Stimulated activated CD8-positive, alpha-beta memory T cell treated with anti-CD3 and anti-CD28 coated beads, Interleukin-15, amount 100 ng/mL, for 4 hours (primary cell): ENCODE measurements at regions not wholly inside any gene's neighbourhood (a gene's known extent, or its start where the extent isn't known, plus 50 kb on each side); places are given as distances from the start of the nearest gene placed in this dataset.

Experiments
- DNase-seq, 2 donors: peaks; one replicate each; pipeline ENCODE4 v3.0.0-alpha.2; 2020; ENCODE audit warnings: low read depth in 2 of 2

DNA sequence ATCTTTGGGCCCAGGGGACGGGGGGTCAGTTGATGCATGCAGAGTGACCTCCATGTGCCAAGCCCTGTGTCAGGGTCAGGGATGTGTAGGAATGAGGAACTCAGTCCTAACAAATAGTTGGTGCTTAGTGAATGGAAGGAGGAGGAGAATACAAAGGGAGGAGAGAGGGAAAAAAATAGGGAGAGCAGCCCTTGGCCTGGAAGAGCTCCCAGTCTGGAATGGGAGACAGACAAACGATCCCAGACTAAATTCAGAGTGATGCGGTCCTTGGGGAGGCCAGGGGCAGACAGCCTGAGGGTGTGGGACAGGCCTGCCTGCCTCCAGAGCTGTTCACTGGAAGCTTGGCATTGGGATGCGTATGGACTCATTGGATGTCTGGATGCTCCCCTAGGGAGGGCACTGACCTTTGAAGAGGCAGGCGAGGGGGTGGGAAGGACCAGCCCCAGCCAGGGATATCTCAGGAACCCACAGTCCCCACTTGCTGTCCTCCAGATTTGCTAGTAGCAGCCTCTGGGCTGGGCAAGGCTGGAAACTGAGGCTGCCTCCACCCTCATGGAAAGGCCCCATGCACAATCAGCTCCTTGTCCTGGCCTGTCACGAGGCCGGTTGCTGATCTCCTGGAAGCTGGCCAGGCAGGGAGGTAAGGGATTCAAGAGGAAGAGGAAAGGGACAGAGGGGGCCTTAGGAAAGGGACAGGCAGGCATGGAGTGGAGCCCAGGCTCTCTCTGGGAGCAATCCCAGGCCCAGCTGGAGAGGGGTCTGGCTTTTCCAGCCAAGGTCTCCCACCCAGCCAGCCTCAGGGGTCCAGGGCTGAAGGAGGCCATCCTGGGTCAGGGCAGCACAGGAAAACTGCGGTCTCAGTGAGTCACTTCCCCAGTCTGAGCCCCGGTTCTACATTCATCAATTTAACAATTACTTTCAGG, 69.0 kb upstream of the GGTA1 start:
- DNase-seq, result no peak

DNA sequence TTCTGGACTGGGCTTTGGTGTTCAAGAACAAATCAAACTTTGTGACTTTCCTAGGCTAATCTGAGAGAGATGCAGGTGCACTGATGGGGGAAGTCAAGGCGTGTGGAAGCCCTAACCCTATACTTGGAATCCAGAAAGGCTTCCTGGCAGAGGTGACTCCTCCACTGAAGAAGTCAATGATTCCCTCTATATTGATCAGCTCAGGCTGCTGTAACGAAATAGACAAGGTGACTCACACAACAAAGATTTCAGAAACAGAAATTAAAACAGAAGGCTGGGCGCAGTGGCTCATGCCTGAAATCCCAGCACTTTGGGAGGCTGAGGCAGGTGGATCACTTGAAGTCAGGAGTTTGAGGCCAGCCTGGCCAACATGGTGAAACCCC, 69.6 kb upstream of the GGTA1 start:
- no peak for DNase-seq

DNA sequence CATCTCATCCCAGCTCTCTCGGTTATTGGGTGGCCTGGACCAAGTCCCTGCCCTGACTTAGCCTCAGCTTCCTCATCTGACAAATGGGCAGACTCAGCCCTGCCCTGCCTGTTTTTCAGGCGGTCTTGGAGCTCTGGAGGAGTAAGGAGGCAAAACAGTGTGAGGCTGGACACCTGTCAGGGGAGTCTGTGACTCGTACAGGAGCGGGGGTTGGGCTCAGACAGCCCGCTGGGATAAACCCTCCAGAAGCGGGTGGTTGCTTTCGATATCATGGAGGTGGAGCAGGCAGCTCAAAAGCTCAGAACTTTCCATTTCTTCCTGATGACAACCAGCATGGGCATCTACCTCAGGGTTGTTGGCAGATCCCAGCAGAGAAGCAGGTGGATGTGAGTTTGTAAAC, 72.9 kb upstream of the GGTA1 start:
- DNase-seq, result no peak

DNA sequence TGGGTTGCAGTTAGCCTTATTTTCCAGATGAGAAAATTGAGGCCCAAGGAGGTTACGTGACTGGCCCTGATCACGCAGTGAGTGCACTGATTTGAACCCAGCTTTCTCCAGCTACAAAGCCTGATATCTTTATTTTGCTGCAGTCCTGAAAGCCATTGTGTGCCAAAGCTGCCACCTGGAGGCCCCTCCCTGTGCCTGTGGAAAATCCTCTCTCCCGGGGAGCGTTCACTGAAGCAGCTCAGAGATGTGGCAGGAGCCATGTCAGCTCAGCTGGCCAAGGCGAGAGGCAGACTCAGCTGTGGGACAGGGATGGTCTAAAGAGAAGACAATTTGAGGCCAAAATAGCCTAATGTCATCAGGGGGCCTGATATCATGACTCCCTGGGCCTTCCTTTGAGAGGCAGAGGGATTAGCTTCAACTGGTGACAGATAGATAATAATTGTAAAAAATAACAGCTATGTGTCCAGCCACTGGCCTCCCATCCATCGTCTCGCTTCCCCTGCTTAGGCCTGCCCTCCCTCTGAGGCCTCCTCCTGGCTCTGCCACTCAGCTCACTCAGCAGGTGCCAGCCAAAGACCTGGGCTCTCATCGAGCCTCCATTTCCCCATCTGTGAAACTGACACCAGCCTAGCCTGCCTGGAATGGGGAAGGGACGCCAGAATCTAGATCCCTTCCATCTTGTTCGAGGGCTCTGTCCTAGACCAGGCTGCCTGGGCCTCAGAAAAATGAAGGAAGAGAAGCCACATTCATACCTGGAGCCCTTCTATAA, 74.3 kb upstream of the GGTA1 start:
- no peak for DNase-seq

DNA sequence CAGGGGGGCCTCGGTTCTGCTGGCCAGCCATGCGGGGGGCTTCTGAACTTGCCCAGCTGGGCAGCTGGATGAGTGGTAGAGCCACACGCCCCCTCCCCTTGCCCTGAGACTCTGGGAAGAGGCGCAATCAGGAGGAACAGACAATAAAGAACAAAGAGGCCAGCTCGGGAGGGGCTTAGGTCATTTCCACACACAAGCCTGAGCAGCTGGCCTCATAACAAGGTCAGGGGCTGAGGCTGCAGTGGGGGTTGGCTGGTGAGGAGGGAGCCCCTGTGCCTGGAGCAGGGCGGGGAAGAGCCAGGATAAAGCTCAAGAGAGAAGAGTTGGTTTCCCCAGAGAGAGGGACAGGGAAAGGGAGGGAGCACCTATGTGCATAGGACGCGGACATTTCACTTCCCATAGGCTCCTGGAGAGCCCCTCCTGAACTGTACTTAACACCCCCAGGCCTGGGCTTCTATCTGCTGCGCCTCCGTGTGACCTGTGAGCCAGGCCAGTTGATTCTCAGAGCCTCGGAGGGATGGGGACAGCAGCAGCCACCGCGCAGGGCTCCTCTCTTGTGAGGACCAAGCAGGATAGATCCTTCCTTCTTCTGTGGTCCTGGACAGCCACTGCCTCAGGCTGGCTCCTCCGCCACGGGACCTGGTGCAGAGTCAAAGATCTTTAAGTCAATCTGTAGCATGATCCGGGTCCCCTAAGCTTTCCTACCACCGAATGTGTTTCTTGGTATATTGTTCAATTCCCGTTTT, 75.3 kb upstream of the GGTA1 start:
- DNase-seq, result no peak

DNA sequence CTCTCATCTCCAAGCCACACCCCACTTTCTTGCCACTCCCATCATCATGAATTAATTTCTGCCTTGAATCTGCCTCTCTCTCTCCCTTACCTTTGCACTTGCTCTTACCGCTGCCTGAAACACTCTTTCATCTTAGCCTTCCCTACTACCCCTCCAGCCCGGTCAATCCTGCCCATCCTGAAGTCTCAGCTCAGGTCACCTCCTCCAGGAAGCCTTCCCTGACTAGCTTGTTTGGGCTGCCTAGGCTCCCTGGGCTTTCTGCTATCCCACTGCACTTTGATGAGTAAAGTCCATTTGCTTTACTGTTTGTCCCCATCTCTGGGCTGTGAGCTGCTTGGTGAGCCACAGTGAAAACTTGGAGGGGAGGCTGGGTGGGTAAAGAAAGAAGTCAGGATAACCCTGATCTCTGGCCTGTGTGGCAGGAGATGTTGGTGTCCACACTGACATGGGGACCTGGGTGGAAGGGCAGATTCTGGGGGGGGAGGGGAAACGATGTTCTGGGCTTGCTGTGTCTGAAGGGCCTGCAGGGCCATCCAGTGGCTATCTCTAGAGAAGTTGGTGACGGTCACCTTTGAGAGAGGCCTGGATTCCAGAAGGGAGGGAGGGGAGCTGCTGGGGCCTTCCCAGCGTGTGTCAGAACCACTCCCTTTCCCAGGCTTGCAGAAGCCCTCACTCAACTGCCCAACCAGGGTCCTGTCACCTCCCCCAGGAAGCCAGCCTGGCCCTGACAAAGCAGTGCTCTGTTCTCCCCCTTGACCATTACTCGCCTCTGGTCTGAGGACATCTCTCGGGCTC, 75.0 kb upstream of the DAB2IP start:
- DNase-seq, result no peak

DNA sequence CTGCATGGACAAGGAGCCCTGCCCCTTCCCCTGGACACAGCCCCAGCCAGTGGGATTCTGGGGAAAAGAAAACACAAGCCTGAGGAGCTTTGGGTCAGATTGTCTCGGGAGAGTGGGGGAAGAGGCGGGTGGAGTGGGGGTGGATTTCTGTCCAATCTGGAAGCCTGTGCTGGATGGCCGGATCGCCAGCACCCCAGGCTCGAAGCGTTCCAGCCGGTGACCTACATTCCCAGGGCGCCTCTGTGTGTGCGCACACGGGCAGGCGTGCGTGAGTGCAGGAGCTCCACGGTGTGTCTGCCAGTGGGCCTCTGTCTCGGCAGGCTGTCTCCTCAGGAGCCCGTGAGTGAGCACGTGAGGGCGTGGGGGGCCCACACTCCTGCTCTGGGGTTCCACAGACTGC, 74.3 kb upstream of the DAB2IP start:
- no peak for DNase-seq

DNA sequence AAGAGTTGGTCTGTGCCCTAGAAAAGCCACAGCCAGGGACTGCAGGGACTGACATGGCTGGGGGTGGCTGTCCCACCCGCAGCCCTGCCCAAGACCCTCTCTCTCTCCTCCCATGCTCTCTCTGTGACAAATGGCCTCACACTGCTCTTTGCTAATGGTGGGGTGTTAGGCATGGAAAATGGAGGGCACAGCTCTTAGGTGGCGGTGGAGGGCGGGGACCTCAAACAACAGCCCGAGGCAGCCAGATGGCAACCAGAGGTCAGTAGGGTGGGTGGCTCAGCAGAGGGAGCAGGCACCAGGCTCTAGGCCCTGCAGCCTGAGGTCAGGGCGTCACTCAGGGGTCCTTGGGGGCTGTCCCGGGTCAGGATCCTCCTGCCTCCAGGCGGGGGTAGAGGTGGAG, 73.9 kb upstream of the DAB2IP start:
- DNase-seq, result no peak

DNA sequence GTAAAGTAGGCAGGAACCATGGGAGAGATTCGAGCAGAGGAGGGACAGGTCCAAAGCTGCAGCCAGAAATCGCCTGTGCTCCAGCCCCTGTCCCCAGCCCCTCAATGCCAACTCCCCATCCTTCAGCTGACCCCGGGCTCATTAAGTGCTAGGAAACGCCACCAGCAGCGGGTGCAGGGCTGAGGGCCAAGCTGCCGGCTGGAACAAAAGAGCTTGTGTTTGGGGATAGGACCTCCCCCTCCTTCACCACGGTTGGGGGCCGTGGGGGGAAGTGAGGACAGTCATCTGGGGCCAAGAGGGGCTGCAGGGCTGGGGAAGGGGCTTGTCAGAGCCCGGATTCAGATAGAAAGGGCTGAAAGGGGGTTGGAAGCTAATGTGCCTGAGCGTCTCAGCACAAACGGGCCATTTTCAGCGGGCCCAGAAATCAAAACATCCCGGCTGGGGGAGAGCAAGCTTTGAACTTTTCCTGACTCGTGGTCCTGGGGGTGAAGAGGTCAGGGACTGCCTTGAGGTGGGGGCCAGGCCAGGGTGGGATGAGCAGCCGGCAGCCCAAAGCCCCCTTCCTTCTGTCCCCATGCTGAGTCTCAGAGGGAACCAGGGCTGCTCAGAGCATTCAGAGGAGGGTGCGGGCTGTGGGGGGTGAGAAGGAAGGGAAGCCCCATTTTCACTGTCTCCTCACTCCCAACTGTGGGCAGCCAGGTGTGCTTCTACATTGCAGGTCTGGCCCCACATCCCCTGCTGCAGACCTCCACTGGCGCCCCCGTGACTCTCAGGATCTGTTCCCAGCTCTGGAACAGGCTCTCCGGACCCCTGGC, 69.4 kb upstream of the DAB2IP start:
- no peak for DNase-seq

DNA sequence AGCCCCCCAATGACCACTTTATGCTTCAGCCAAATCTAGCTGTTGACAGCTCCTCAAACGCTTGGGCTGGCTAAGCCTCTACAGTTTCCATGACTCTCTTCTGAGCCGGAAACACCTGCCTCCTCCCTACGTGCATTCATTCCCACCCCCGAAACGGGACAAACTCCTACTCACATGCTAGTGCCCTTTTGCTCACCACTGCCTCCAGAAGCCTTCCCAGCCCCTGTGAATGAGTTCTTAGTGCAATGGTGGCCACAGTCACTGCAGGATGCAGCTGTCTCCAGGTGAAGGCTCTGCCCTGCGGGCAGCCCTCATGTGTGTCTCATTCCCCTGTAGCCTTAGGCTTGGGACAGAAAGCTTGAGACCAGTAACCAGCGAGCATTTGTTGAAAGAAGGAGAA, 68.8 kb upstream of the DAB2IP start:
- no peak for DNase-seq

DNA sequence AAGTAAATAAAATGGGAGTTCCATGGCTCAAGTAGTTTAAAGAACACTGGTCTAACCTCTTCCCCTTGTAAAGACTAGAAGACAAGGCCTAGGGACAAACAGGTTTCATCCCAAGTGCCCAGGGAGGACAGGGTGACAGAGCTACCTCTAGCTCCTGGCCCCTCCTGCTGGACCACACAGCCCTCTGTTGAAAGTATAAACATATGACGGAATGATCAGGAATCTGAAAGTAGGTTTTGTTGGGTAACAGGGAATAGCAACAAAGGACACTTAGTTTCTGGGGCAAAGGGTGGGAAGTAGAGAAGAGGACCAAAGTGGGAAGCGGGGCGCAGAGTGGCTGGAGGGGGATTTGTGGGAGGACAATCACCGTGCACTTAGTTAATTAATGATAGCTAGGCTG, 67.0 kb upstream of the DAB2IP start:
- no peak for DNase-seq

DNA sequence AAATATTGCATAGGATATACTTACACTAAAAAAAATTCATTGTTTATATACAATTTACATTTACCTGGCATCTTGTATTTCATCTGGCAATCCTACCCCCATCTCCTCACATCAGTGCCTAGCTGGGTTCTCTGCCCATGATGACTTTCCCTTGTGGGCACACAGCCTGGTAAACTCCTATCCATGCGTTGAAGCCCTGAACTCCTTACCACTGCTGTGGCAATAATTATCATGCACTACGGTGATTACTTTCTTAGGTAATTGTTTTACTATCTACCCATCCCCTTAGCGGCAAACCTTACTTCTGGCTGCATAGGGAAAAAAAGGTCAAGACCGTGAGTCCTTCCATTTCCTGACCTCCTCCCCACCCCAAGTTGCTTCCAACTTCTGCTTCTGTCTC, 63.6 kb upstream of the DAB2IP start:
- DNase-seq, result no peak

DNA sequence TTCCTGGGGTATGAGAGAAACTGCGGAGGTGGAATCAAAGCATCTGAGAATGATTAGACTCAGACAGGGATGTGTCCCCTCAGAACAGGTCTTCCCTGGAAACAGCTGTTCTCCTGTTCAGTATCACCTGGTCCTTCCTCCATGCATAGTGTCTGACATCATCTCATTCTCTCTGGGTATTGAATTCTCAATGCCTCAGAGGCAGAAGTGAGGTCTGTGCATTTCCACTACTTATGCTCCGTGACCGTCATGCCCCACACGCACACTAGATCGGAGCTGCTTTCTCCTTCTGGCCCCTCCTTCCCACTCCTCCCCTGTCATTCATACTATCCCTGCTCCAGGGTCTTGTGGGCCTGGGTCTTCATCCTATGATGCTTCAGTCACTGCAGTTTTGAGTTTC, 61.4 kb upstream of the DAB2IP start:
- no peak for DNase-seq

DNA sequence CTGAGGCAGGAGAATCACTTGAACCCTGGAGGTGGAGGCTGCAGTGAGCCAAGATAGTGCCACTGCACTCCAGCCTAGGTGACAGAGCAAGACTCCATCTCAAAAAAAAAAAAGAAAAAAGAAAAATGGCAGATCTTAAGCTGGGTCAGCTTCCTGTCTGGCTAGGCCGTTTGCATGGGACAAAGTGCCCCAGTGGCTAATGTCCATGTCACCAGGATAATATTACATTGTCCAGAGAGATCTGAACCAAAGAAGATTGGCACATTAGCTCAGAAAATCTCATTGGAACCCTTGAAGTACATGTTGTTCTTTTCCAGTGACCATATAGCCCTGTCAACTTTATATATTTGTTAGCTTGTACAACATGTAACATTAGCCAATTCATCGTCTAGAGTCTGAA, 59.2 kb upstream of the DAB2IP start:
- no peak for DNase-seq

DNA sequence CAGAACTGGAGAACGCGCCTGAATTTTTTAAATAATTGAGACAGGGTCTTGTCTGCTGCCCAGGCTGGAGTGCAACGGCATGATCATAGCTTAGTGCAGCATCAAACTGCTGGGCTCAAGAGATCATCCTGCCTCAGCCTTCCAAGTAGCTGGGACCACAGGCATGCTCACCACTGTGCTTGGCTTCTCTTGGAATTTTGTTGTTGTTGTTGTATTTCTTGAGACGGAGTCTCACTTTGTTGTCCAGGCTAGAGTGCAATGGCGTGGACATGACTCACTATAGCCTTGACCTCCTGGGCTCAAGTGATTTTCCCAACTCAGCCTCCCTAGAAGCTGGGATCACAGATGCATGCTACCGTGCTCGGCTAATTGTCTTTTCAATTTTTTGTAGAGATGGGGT, 58.4 kb upstream of the DAB2IP start:
- no peak for DNase-seq

DNA sequence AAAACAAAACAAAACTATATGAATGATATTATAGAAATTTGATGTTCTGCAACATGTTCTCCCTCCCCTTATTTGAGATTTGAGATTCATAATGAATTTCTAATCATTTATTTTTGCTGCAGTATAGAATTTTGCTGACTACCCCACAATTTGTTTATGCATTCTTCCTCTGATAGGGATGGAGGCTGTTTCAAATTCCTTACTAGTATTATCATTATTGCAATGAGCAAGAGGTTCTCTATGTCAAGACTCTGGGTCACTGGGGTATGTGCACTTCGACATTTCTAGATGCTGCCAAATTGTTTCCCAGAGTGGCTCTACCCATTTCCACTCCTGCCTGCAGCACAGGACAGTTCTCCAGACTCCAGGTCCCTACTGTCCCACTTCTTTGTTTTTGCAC, 54.9 kb upstream of the DAB2IP start:
- DNase-seq, result no peak

DNA sequence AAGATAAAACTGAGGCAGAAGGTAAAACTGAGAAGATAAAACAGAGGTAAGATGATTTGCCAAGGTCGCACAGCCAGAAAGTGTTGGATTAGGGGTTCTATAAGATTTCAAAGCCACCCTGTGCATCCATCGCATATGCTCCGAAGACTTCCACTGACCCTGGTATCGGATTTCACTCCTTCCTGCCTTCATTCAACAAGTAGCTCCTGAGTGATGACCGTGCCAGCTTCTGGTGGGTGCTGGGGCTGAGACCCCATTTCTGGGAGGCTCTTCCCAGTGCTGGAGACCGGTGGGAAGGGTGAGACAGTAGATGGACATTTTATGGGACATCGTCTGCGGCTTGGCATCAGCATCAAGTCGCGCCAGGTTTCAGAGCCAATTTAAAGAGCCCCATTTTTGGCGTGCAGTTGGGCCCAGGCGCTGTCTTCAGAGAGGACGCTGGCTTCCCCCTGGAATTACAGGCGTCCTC, 53.7 kb upstream of the DAB2IP start:
- no peak for DNase-seq

DNA sequence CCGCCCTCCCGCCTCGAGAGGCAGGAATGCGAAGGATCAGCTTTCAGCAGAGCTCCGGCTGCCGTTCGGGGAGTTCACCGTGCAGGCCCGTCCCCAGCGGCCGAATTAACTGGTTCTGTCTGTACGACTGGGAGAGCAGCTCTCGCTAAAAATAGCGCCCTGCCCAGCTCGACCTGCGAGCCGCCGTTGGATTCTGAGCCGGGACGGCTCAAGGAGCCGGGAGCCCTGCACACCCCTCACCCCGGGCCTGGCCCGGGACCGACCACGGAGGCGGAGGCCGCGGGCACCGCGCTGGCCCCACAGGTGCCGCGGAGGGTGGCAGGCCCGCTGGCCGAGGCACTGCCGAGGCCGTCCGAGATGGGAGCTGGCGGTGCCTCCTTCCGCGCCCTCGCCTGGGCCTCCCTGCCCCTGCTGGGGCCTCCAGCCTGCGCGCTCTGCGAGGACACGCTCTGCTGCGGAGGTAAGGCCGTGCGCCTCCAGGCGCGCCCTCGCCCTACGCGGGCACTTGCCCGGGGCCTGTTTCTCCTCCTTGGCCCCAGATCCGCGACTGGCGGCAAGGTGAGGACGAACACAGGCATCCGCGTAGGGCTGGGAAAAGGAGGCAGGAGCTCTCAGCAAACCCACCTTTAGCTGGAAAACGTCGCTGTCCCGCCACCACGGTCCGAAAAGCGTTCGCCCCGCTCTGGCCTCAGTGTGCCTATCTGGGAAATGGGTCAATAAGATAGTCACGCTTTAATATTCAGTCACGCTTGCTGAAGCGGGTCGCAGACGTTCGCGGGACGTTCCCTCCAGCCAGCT, 53.1 kb upstream of the DAB2IP start:
- DNase-seq, result no peak

DNA sequence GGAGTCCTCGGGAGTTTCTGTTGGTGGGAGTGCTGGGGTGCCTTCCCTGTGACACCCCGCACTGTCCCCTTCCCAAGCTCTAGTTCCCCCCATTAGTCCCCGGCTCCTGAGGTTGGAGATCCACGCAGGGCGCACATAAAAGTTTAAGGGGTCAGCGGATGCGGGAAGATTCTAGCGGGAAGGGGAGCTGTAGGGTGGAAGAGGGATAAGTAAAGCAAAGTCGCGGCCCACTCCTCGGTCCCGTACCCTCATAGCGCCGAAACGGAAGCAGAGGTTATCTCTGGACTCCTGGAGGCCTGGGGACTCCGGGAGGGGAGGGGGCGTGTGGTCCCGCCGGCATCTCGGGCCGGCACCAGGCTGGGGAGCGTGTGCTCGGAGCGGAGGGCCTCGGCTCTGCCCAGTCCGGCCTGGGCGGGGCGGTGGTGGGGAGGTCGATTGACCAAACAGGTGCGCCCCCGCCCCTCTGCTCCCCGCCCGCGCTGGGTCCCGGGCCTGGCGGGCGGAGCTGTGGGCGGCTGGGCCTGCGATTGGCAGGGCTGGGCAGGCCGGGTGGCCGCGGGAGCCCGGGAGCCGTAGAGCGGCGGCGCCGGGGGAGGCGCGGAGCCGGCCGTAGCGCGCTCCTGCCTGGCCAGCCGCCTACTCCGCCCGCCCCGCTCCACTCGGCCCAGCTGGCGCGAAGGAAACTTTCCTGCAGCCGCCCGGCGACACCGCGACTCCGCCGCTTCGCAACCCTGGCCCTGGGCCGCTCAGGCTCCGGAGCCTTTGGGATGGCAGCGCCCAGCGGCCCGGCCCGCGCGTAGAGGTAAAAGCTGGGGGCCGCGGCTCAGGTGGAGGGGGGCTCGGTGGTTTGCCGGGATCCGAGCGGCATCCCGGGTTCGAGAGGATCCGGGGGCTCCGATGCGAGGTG, 52.2 kb upstream of the DAB2IP start:
- DNase-seq, result no peak
